CD8-positive, alpha-beta memory T cell (primary cell): ENCODE measurements at regions not wholly inside any gene's neighbourhood (a gene's known extent, or its start where the extent isn't known, plus 50 kb on each side); places are given as distances from the start of the nearest gene placed in this dataset.

Source experiments
- CTCF ChIA-PET: fragments of 350-600 bp; sonication (Branson Sonifier 250); formaldehyde crosslinking; loops from one replicate; lab custom pipeline; 2021; ENCODE audit warnings: antibody characterized with exemption; lab: Charles Lee
- POLR2A ChIA-PET: fragments of 350-600 bp; sonication (Branson Sonifier 250); formaldehyde crosslinking; loops from one replicate; lab custom pipeline; 2021; ENCODE audit warnings: antibody characterized with exemption; lab: Charles Lee
- DNase-seq, 5 donors: peaks; one replicate each; pipeline versions ENCODE4 v3.0.0 to v3.0.0-alpha.2; 2020 to 2022; ENCODE audit warnings: mixed read lengths in 1 of 5
- H3K27ac ChIP-seq: one replicate; pipeline ENCODE4 v1.7.0; 2013; ENCODE audit warnings: low read depth, mild to moderate bottlenecking, low read length, moderate library complexity
- H3K27me3 ChIP-seq: 2 replicates; pipeline ENCODE4 v1.7.0; 2013; ENCODE audit warnings: low read length, mild to moderate bottlenecking; ENCODE audit not compliant: insufficient read depth, poor library complexity, severe bottlenecking
- H3K36me3 ChIP-seq: 2 replicates; pipeline ENCODE4 v1.7.0; 2013; ENCODE audit warnings: mild to moderate bottlenecking, low read length, moderate library complexity; ENCODE audit not compliant: insufficient read depth
- H3K4me1 ChIP-seq: 2 replicates; pipeline ENCODE4 v1.7.0; 2013; ENCODE audit warnings: mild to moderate bottlenecking, low read length, moderate library complexity; ENCODE audit not compliant: insufficient read depth
- H3K4me3 ChIP-seq: 2 replicates; pipeline ENCODE4 v1.7.0; 2013; ENCODE audit warnings: mild to moderate bottlenecking, low read length
- H3K9me3 ChIP-seq: 2 replicates; pipeline ENCODE4 v1.7.0; 2013; ENCODE audit warnings: mild to moderate bottlenecking, low read length
- H3K27ac Mint-ChIP-seq, 8 donors: one replicate each; pipeline ENCODE4 v1.8.0; 2020 to 2021; ENCODE audit warnings: mixed read lengths in 8 of 8, mild to moderate bottlenecking in 6 of 8, inconsistent platforms in 3 of 8, moderate library complexity in 3 of 8
- H3K27me3 Mint-ChIP-seq, 2 donors: one replicate each; pipeline ENCODE4 v1.8.0; 2020 to 2021; ENCODE audit warnings: mixed read lengths in 2 of 2, mild to moderate bottlenecking in 1 of 2, moderate library complexity in 1 of 2
- H3K36me3 Mint-ChIP-seq, 3 donors: one replicate each; pipeline ENCODE4 v1.8.0; 2020 to 2021; ENCODE audit warnings: mixed read lengths in 3 of 3, inconsistent platforms in 1 of 3, mild to moderate bottlenecking in 1 of 3
- H3K4me1 Mint-ChIP-seq, 3 donors: one replicate each; pipeline ENCODE4 v1.8.0; 2020 to 2021; ENCODE audit warnings: mixed read lengths in 3 of 3, inconsistent platforms in 1 of 3, mild to moderate bottlenecking in 1 of 3
- H3K4me3 Mint-ChIP-seq, 7 donors: one replicate each; pipeline ENCODE4 v1.8.0; 2020 to 2021; ENCODE audit warnings: mixed read lengths in 7 of 7, mild to moderate bottlenecking in 6 of 7, moderate library complexity in 4 of 7, inconsistent platforms in 2 of 7
- H3K9me3 Mint-ChIP-seq, 5 donors: one replicate each; pipeline ENCODE4 v1.8.0; 2020 to 2022; ENCODE audit warnings: mixed read lengths in 5 of 5, mild to moderate bottlenecking in 3 of 5, moderate library complexity in 2 of 5, inconsistent platforms in 1 of 5

- H3K27ac ChIP-seq = no peak overlapping the region
- H3K4me1 ChIP-seq = no peaks in the 10 kb centered on the region
- H3K36me3 ChIP-seq = no peaks in the 10 kb centered on the region
- Mint-ChIP-seq H3K36me3 (peaks cover 0 to 1% (median 0%) of the 10 kb centered on the region in 3 donors), H3K4me1 (no peaks in the 10 kb centered on the region), H3K4me3 (no peak overlapping the region), H3K9me3 (peaks cover 0 to 2% (median 0%) of the 10 kb centered on the region in 5 donors), H3K27ac (peak overlapping the region in 1 of 8 donors; percentile 8), H3K27me3 (peaks cover 6 to 10% of the 10 kb centered on the region in 2 donors)
- H3K4me3 ChIP-seq = no peak overlapping the region
- H3K9me3 ChIP-seq = no peaks in the 10 kb centered on the region
- no peaks in the 10 kb centered on the region for H3K27me3 ChIP-seq
- DNase-seq = no peak
- POLR2A ChIA-PET = no interaction called here
- CTCF ChIA-PET = no interaction called here
Measured at GRCh38 chr15:88390164-88390901, 76.9 kb downstream of the MRPL46 start.

GRCh38 chr15:88389120-88389519, 78.1 kb downstream of the MRPL46 start:
- H3K4me3 Mint-ChIP-seq = no peak overlapping the region
- no peak overlapping the region for H3K27ac ChIP-seq
- no peaks in the 10 kb centered on the region for H3K9me3 ChIP-seq
- no peaks in the 10 kb centered on the region for H3K27me3 ChIP-seq
- H3K36me3 ChIP-seq = no peaks in the 10 kb centered on the region
- peaks cover 0 to 2% (median 0%) of the 10 kb centered on the region in 5 donors for H3K9me3 Mint-ChIP-seq
- no peak overlapping the region for H3K4me3 ChIP-seq
- peaks cover 10 to 17% of the 10 kb centered on the region in 2 donors for H3K27me3 Mint-ChIP-seq
- no peaks in the 10 kb centered on the region for H3K4me1 ChIP-seq
- H3K27ac Mint-ChIP-seq = no peak overlapping the region
- CTCF ChIA-PET = no interaction called here
- POLR2A ChIA-PET = no interaction called here
- H3K4me1 Mint-ChIP-seq = no peaks in the 10 kb centered on the region
- DNase-seq = no peak
- peaks cover 0 to 1% (median 0%) of the 10 kb centered on the region in 3 donors for H3K36me3 Mint-ChIP-seq

DNA sequence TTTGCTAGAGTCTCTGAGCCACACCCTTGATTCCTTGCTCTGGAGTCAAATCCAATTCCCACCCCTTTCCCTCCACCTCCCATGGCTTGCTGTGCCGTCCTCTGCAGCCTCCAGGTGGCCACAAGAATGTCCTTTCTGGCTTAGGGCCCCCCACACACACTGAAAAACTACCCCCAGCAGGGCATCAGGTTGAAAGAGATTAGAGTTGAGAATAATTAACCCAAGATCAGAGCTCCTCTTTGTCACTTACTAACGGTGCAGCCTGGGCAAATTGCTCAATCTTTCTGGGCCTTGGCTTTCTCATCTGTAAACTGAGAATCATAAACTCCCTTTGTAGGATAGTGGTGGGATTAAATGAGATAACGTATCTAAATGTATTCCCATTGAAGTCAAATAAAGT, 78.5 kb downstream of the MRPL46 start:
- Mint-ChIP-seq H3K36me3 (peaks cover 0 to 1% (median 0%) of the 10 kb centered on the region in 3 donors), H3K27me3 (peaks cover 12 to 21% of the 10 kb centered on the region in 2 donors), H3K4me3 (no peak overlapping the region), H3K4me1 (no peaks in the 10 kb centered on the region), H3K9me3 (peaks cover 0 to 2% (median 0%) of the 10 kb centered on the region in 5 donors), H3K27ac (no peak overlapping the region)
- no peak overlapping the region for H3K4me3 ChIP-seq
- no peaks in the 10 kb centered on the region for H3K27me3 ChIP-seq
- no peaks in the 10 kb centered on the region for H3K9me3 ChIP-seq
- H3K4me1 ChIP-seq = no peaks in the 10 kb centered on the region
- no peaks in the 10 kb centered on the region for H3K36me3 ChIP-seq
- no peak overlapping the region for H3K27ac ChIP-seq
- ChIA-PET CTCF (no interaction called here), POLR2A (no interaction called here)
- DNase-seq = no peak

- ChIA-PET POLR2A (no interaction called here), CTCF (no interaction called here)
- Mint-ChIP-seq H3K4me1 (no peaks in the 10 kb centered on the region), H3K27me3 (peaks cover 13 to 27% of the 10 kb centered on the region in 2 donors), H3K27ac (no peak overlapping the region), H3K9me3 (peaks cover 0 to 2% (median 0%) of the 10 kb centered on the region in 5 donors), H3K4me3 (no peak overlapping the region), H3K36me3 (peaks cover 0 to 1% (median 0%) of the 10 kb centered on the region in 3 donors)
- H3K27ac ChIP-seq = no peak overlapping the region
- no peak overlapping the region for H3K4me3 ChIP-seq
- H3K36me3 ChIP-seq = no peaks in the 10 kb centered on the region
- H3K9me3 ChIP-seq = no peaks in the 10 kb centered on the region
- DNase-seq = no peak
- no peaks in the 10 kb centered on the region for H3K27me3 ChIP-seq
- H3K4me1 ChIP-seq = no peaks in the 10 kb centered on the region
Measured at GRCh38 chr15:88385078-88385700, 82.0 kb downstream of the MRPL46 start.

- Histone ChIP-seq H3K36me3 (no peaks in the 10 kb centered on the region), H3K4me1 (no peaks in the 10 kb centered on the region), H3K9me3 (no peaks in the 10 kb centered on the region), H3K4me3 (no peak overlapping the region), H3K27ac (no peak overlapping the region), H3K27me3 (no peaks in the 10 kb centered on the region)
- Mint-ChIP-seq H3K27ac (no peak overlapping the region), H3K4me1 (no peaks in the 10 kb centered on the region), H3K4me3 (no peak overlapping the region), H3K9me3 (peaks cover 0 to 2% (median 0%) of the 10 kb centered on the region in 5 donors), H3K36me3 (peaks cover 0 to 1% (median 0%) of the 10 kb centered on the region in 3 donors), H3K27me3 (peaks cover 14 to 20% of the 10 kb centered on the region in 2 donors)
- ChIA-PET CTCF (no interaction called here), POLR2A (no interaction called here)
- DNase-seq = no peak
Measured at GRCh38 chr15:88383354-88383753, 83.8 kb downstream of the MRPL46 start.

GRCh38 chr15:88382482-88382983, 84.7 kb downstream of the MRPL46 start:
- H3K4me3 Mint-ChIP-seq = no peak overlapping the region
- H3K4me1 Mint-ChIP-seq = no peaks in the 10 kb centered on the region
- no peaks in the 10 kb centered on the region for H3K4me1 ChIP-seq
- peaks cover 14 to 20% of the 10 kb centered on the region in 2 donors for H3K27me3 Mint-ChIP-seq
- H3K4me3 ChIP-seq = no peak overlapping the region
- H3K27ac Mint-ChIP-seq = no peak overlapping the region
- POLR2A ChIA-PET = no interaction called here
- H3K9me3 ChIP-seq = no peaks in the 10 kb centered on the region
- H3K27me3 ChIP-seq = no peaks in the 10 kb centered on the region
- no peak overlapping the region for H3K27ac ChIP-seq
- DNase-seq = no peak
- CTCF ChIA-PET = no interaction called here
- peaks cover 0 to 2% (median 0%) of the 10 kb centered on the region in 5 donors for H3K9me3 Mint-ChIP-seq
- no peaks in the 10 kb centered on the region for H3K36me3 Mint-ChIP-seq
- no peaks in the 10 kb centered on the region for H3K36me3 ChIP-seq

- Mint-ChIP-seq H3K27ac (no peak overlapping the region), H3K4me3 (no peak overlapping the region), H3K4me1 (no peaks in the 10 kb centered on the region), H3K9me3 (no peaks in the 10 kb centered on the region), H3K36me3 (no peaks in the 10 kb centered on the region), H3K27me3 (peaks cover 10 to 19% of the 10 kb centered on the region in 2 donors)
- Histone ChIP-seq H3K4me1 (no peaks in the 10 kb centered on the region), H3K27ac (no peak overlapping the region), H3K36me3 (no peaks in the 10 kb centered on the region), H3K4me3 (no peak overlapping the region), H3K9me3 (no peaks in the 10 kb centered on the region), H3K27me3 (peaks cover 4% of the 10 kb centered on the region)
- POLR2A ChIA-PET = no interaction called here
- CTCF ChIA-PET = no interaction called here
- no peak for DNase-seq
Measured at GRCh38 chr15:88378188-88378637, 89.0 kb downstream of the MRPL46 start.

- H3K9me3 ChIP-seq = no peaks in the 10 kb centered on the region
- no peak for DNase-seq
- H3K4me1 ChIP-seq = no peaks in the 10 kb centered on the region
- no peaks in the 10 kb centered on the region for H3K4me1 Mint-ChIP-seq
- no peaks in the 10 kb centered on the region for H3K36me3 ChIP-seq
- H3K27ac ChIP-seq = no peak overlapping the region
- no peaks in the 10 kb centered on the region for H3K36me3 Mint-ChIP-seq
- no peak overlapping the region for H3K4me3 Mint-ChIP-seq
- ChIA-PET POLR2A (no interaction called here), CTCF (no interaction called here)
- peaks cover 9 to 22% of the 10 kb centered on the region in 2 donors for H3K27me3 Mint-ChIP-seq
- H3K9me3 Mint-ChIP-seq = no peaks in the 10 kb centered on the region
- no peak overlapping the region for H3K27ac Mint-ChIP-seq
- H3K27me3 ChIP-seq = peaks cover 4% of the 10 kb centered on the region
- H3K4me3 ChIP-seq = no peak overlapping the region
Measured at GRCh38 chr15:88377509-88377908, 89.7 kb downstream of the MRPL46 start.
